Natural killer cell treated with Interleukin-12 subunit alpha and Interleukin-12 subunit beta and Interleukin-15 and Interleukin-18, amount 100 ng/mL, for 72 hours (primary cell): ENCODE measurements at regions not wholly inside any gene's neighbourhood (a gene's known extent, or its start where the extent isn't known, plus 50 kb on each side); places are given as distances from the start of the nearest gene placed in this dataset.

Experiments
- ATAC-seq, 2 donors: fragments of 150-1000 bp; cut with Tn5 transposase in 1 of 2; sonication (Bioruptor Pico), chemical (Tn5 transposase) in 1 of 2; 2 replicates each; pipeline ENCODE4 v1.10.0; 2021
- DNase-seq: peaks from one replicate; pipeline ENCODE4 v3.0.0; 2022; ENCODE audit warnings: low spot score
- H3K27ac Mint-ChIP-seq, 2 donors: 1 replicate in 1 of 2; 2 replicates in 1 of 2; pipeline ENCODE4 v1.8.0; 2022; ENCODE audit warnings: mixed read lengths in 2 of 2, mild to moderate bottlenecking in 1 of 2, moderate library complexity in 1 of 2
- H3K27me3 Mint-ChIP-seq, 2 donors: 1 replicate in 1 of 2; 2 replicates in 1 of 2; pipeline ENCODE4 v1.8.0; 2022; ENCODE audit warnings: mixed read lengths in 2 of 2
- H3K36me3 Mint-ChIP-seq: one replicate; pipeline ENCODE4 v1.8.0; 2022; ENCODE audit warnings: mixed read lengths
- H3K4me1 Mint-ChIP-seq, 2 donors: 1 replicate in 1 of 2; 2 replicates in 1 of 2; pipeline ENCODE4 v1.8.0; 2022; ENCODE audit warnings: low read depth in 2 of 2, mixed read lengths in 2 of 2, mild to moderate bottlenecking in 1 of 2
- H3K4me3 Mint-ChIP-seq: one replicate; pipeline ENCODE4 v1.8.0; 2022; ENCODE audit warnings: mixed read lengths
- H3K9me3 Mint-ChIP-seq: 2 replicates; pipeline ENCODE4 v1.8.0; 2022; ENCODE audit warnings: mixed read lengths

GRCh38 chr6:132972254-132972653, 157.9 kb downstream of the RPS12 start:
- H3K4me3 Mint-ChIP-seq, result no peak overlapping the region
- DNase-seq (no peak), ATAC-seq (no peak)
- H3K36me3 Mint-ChIP-seq, result no peaks in the 10 kb centered on the region
- H3K9me3 Mint-ChIP-seq, result no peaks in the 10 kb centered on the region
- no peak overlapping the region for H3K27ac Mint-ChIP-seq
- no peaks in the 10 kb centered on the region for H3K4me1 Mint-ChIP-seq
- H3K27me3 Mint-ChIP-seq, result peaks cover 0 to 6% of the 10 kb centered on the region in 2 donors

- no peaks in the 10 kb centered on the region for H3K9me3 Mint-ChIP-seq
Measured at GRCh38 chr6:132972971-132973370, 158.6 kb downstream of the RPS12 start.

GRCh38 chr6:132973514-132973993, 159.2 kb downstream of the RPS12 start:
- Mint-ChIP-seq H3K4me3 (no peak overlapping the region), H3K36me3 (no peaks in the 10 kb centered on the region), H3K4me1 (no peaks in the 10 kb centered on the region), H3K9me3 (no peaks in the 10 kb centered on the region), H3K27me3 (peaks cover 6 to 7% of the 10 kb centered on the region in 2 donors), H3K27ac (no peak overlapping the region)
- no peak for DNase-seq
- no peak for ATAC-seq

More at GRCh38 chr6:132972971-132973370, 158.6 kb downstream of the RPS12 start:
- Mint-ChIP-seq H3K27me3 (peaks cover 1 to 6% of the 10 kb centered on the region in 2 donors), H3K36me3 (no peaks in the 10 kb centered on the region), H3K27ac (no peak overlapping the region), H3K4me1 (no peaks in the 10 kb centered on the region), H3K4me3 (no peak overlapping the region)
- no peak for ATAC-seq
- DNase-seq, result no peak

- Mint-ChIP-seq H3K27ac (no peak overlapping the region), H3K9me3 (no peaks in the 10 kb centered on the region), H3K36me3 (no peaks in the 10 kb centered on the region), H3K27me3 (peaks cover 6 to 11% of the 10 kb centered on the region in 2 donors), H3K4me3 (no peak overlapping the region), H3K4me1 (no peaks in the 10 kb centered on the region)
- DNase-seq (no peak), ATAC-seq (no peak)
Measured at GRCh38 chr6:132974122-132974521, 159.8 kb downstream of the RPS12 start.

GRCh38 chr6:132977413-132977812, 163.0 kb downstream of the RPS12 start:
- H3K4me3 Mint-ChIP-seq, result no peak overlapping the region

DNA sequence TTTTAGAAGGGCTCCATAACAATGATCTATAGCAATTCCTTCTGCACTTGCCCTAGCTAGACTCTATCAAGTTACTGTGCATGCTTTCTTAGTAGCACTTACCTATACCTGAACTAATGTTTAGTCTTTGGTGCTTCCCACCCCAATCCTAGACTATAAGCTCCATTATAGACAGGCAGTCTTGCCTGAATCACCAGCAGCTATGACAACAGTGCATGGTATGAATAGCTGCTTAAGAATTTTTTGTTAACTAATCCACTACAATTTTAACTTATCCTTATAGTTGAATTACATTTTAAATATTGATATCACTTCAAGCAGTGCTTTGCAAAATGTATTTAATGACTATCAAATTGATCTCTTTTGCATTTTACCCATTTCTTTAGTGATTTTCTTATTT, 164.3 kb downstream of the RPS12 start:
- no peak overlapping the region for H3K27ac Mint-ChIP-seq
- peaks cover 6 to 11% of the 10 kb centered on the region in 2 donors for H3K27me3 Mint-ChIP-seq
- no peak for ATAC-seq
- H3K9me3 Mint-ChIP-seq, result no peaks in the 10 kb centered on the region
- no peak overlapping the region for H3K4me3 Mint-ChIP-seq
- DNase-seq, result no peak
- no peaks in the 10 kb centered on the region for H3K36me3 Mint-ChIP-seq
- no peaks in the 10 kb centered on the region for H3K4me1 Mint-ChIP-seq

More at GRCh38 chr6:132977413-132977812, 163.0 kb downstream of the RPS12 start:
- Mint-ChIP-seq H3K9me3 (no peaks in the 10 kb centered on the region), H3K27ac (no peak overlapping the region), H3K4me1 (no peaks in the 10 kb centered on the region), H3K36me3 (no peaks in the 10 kb centered on the region), H3K27me3 (peaks cover 6 to 11% of the 10 kb centered on the region in 2 donors)
- ATAC-seq, result no peak
- no peak for DNase-seq

DNA sequence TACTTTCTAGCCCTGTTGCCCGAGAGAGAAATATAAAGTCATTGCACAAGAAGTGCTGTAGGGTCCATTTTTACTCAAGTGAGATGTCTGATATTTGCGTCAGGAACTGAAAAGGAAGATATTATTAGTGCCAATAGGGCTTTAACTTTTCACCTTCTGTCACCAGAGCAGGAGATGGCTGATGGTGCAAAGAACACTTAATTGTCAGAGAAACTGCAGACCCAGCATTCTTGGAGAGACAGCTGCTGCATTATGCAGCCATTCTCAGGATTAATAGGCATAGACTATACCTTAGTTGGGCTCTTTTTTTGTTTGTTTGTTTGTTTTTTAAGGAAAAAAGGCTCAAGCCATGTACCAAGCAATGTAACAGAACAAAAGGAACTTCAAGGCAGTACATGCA, 179.4 kb downstream of the RPS12 start:
- DNase-seq (no peak), ATAC-seq (no peak)
- no peaks in the 10 kb centered on the region for H3K36me3 Mint-ChIP-seq
- H3K4me1 Mint-ChIP-seq, result no peaks in the 10 kb centered on the region
- H3K9me3 Mint-ChIP-seq, result no peaks in the 10 kb centered on the region
- H3K4me3 Mint-ChIP-seq, result no peak overlapping the region
- no peak overlapping the region for H3K27ac Mint-ChIP-seq
- H3K27me3 Mint-ChIP-seq, result no peaks in the 10 kb centered on the region

DNA sequence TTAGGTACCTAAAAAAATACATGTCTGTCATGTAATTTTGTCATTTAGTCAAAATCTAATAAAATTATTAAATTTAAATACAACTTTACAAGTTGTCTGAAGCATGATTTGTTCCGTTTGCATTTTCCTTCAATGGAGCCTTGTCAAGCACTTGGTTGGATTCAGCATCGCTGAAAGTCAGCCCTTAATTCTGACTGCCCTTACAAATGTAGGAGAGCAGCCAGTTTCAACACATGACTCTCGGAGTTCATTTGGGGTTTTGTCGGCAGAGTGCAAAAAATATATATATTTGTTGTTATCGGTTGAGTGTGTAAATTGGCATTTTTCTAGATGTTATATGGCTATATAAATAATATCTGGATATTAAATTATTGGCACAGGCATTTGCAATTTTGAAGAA, 180.6 kb downstream of the RPS12 start:
- ATAC-seq, result no peak
- Mint-ChIP-seq H3K27me3 (no peaks in the 10 kb centered on the region), H3K4me3 (no peak overlapping the region), H3K27ac (no peak overlapping the region), H3K36me3 (no peaks in the 10 kb centered on the region), H3K4me1 (no peaks in the 10 kb centered on the region), H3K9me3 (no peaks in the 10 kb centered on the region)
- DNase-seq, result no peak

GRCh38 chr6:132995432-132995831, 181.1 kb downstream of the RPS12 start:
- no peak overlapping the region for H3K4me3 Mint-ChIP-seq
- H3K27me3 Mint-ChIP-seq, result no peaks in the 10 kb centered on the region
- no peaks in the 10 kb centered on the region for H3K4me1 Mint-ChIP-seq
- peaks cover 2% of the 10 kb centered on the region for H3K9me3 Mint-ChIP-seq
- no peak for DNase-seq
- H3K36me3 Mint-ChIP-seq, result no peaks in the 10 kb centered on the region
- no peak for ATAC-seq
- H3K27ac Mint-ChIP-seq, result no peak overlapping the region

DNA sequence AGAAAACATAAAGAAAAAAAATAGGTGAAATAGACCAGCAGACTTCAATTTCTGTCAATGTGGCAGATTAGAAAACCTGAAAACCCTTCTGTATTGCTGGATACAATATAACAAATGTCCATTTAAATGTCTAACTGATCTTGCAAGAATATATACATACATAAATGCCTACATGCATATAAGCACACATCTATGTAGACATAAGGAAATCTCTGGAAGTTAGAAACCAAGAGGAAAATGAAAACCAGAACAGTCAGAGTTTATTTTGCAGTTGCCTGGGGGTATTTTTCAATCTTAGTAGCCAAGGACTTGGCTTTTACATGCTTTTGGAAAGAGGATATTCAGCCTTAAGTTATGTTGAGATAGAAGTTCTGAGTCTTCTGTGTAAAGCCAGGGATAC, 184.0 kb downstream of the RPS12 start:
- DNase-seq (no peak), ATAC-seq (no peak)
- Mint-ChIP-seq H3K4me3 (no peak overlapping the region), H3K27ac (no peak overlapping the region), H3K27me3 (peaks cover 0 to 7% of the 10 kb centered on the region in 2 donors), H3K4me1 (no peaks in the 10 kb centered on the region), H3K36me3 (no peaks in the 10 kb centered on the region), H3K9me3 (peaks cover 7% of the 10 kb centered on the region)

DNA sequence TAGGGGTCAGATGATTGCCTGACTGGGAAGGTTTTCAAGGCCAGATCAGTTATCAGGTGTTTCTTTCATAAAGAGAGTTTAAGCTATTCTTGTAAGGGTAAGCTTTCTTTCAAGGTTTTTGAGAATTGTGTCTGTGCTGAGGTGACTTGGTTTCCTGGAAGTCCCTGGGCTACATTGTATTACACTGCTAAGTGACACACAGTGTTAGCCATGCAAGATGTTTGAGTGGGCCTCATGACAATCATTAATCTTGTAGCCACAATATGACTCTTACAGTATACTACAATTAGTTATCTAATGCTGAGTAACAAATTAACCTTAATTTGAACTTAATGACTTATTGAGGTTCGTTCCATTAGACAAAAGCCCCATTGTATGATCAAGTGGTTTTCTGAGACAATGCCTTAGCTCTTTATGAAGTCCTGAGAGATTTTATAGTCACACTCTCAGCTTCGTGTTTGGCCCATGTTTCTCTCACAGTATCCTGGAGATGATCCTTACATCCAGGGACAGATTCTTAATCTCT, 186.7 kb downstream of the RPS12 start:
- peaks cover 7% of the 10 kb centered on the region for H3K9me3 Mint-ChIP-seq
- H3K4me1 Mint-ChIP-seq, result no peaks in the 10 kb centered on the region
- ATAC-seq (no peak), DNase-seq (no peak)
- no peak overlapping the region for H3K4me3 Mint-ChIP-seq
- H3K27me3 Mint-ChIP-seq, result peaks cover 0 to 7% of the 10 kb centered on the region in 2 donors
- no peak overlapping the region for H3K27ac Mint-ChIP-seq
- H3K36me3 Mint-ChIP-seq, result no peaks in the 10 kb centered on the region

- no peak for DNase-seq
- no peak for ATAC-seq
- peaks cover 0 to 7% of the 10 kb centered on the region in 2 donors for H3K27me3 Mint-ChIP-seq
- H3K4me1 Mint-ChIP-seq, result no peaks in the 10 kb centered on the region
- H3K36me3 Mint-ChIP-seq, result no peaks in the 10 kb centered on the region
- H3K9me3 Mint-ChIP-seq, result peaks cover 7% of the 10 kb centered on the region
- H3K4me3 Mint-ChIP-seq, result no peak overlapping the region
- no peak overlapping the region for H3K27ac Mint-ChIP-seq
Measured at GRCh38 chr6:133004304-133004884, 190.0 kb downstream of the RPS12 start.

DNA sequence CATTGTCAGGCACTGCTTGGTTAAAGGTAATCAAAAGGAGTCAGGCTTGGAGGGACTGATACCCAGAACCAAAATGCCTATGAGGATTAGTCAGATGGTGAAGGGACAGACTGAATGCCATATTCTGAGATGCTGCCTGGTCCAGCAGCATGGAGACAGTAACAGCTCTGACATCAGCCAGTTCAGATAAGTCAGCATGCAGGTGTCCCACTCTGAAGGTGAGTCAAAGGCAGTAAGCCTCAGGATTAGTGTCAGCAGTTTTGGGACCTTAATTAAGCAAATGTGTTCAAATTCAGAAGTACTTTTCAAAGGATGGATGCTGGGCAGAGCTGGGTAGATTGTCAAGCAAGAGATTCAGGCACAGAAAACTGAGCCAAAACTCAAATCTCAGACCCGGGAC, 198.4 kb downstream of the RPS12 start:
- Mint-ChIP-seq H3K4me3 (no peak overlapping the region), H3K4me1 (no peaks in the 10 kb centered on the region), H3K36me3 (no peaks in the 10 kb centered on the region), H3K27me3 (no peaks in the 10 kb centered on the region), H3K27ac (no peak overlapping the region), H3K9me3 (no peaks in the 10 kb centered on the region)
- DNase-seq (no peak), ATAC-seq (no peak)

GRCh38 chr6:133016631-133017030, 202.3 kb downstream of the RPS12 start:
- Mint-ChIP-seq H3K4me3 (no peak overlapping the region), H3K4me1 (no peaks in the 10 kb centered on the region), H3K36me3 (no peaks in the 10 kb centered on the region), H3K27ac (no peak overlapping the region), H3K9me3 (no peaks in the 10 kb centered on the region), H3K27me3 (no peaks in the 10 kb centered on the region)
- DNase-seq (no peak), ATAC-seq (no peak)

- ATAC-seq, result no peak
- no peaks in the 10 kb centered on the region for H3K27me3 Mint-ChIP-seq
- DNase-seq, result no peak
- H3K4me1 Mint-ChIP-seq, result no peaks in the 10 kb centered on the region
- H3K36me3 Mint-ChIP-seq, result no peaks in the 10 kb centered on the region
- no peaks in the 10 kb centered on the region for H3K9me3 Mint-ChIP-seq
- no peak overlapping the region for H3K4me3 Mint-ChIP-seq
- H3K27ac Mint-ChIP-seq, result no peak overlapping the region
Measured at GRCh38 chr6:133017581-133017980, 203.2 kb downstream of the RPS12 start.
